ENCODE measurements at regions not wholly inside any gene's neighbourhood (a gene's known extent, or its start where the extent isn't known, plus 50 kb on each side); places are given as distances from the start of the nearest gene placed in this dataset.
"Not testable (repeated sequence)": the region's sequence is repeated elsewhere in the genome, so short reads cannot be mapped to it uniquely, and the experiment has no call there.

GRCh38 chr14:30373053-30373452 is 185.9 kb upstream of the G2E3 start:
- no peak for DNase-seq (ENCODE audit: low read depth)

GRCh38 chr14:30373526-30373925 is 185.4 kb upstream of the G2E3 start:
- no peak for DNase-seq (ENCODE audit: low read depth)

GRCh38 chr14:30375296-30375892 is 183.6 kb upstream of the G2E3 start:
- DNase-seq (ENCODE audit: low read depth): peak; percentile 41

DNA sequence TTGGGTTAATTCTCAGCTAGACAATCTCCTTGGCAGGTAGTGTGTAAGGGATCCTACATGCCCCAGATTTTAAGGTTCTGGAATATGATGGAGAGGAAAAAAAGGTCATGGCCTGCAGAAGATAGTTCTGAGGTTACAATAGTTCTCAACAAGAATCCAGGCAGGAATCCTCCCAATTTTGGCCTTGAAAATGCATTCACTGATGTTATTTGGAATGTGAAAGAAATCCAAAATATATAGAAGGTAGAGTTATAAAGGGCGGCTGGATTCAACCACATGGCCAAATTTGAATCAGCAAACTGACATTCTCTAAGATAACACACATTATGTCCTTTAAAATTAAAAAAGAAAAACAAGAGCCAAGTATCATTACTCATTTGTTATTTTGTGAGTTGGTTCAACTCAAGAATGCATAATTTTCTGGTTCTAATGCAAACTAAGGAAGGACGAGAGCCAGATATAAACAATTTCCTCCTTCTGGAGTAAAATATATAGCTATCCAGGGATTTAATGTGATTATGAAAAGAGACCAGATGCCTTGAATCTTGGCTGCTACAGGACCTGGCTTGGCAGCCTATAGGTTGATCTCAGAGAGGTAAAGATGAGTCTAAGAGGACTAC is 177.0 kb upstream of the G2E3 start:
- DNase-seq (ENCODE audit: low read depth): no peak

- DNase-seq (ENCODE audit: low read depth): no peak
Measured at GRCh38 chr14:30385925-30386324, 173.0 kb upstream of the G2E3 start.

- DNase-seq (ENCODE audit: low read depth): no peak
Measured at GRCh38 chr14:30387871-30388270, 171.1 kb upstream of the G2E3 start.

DNA sequence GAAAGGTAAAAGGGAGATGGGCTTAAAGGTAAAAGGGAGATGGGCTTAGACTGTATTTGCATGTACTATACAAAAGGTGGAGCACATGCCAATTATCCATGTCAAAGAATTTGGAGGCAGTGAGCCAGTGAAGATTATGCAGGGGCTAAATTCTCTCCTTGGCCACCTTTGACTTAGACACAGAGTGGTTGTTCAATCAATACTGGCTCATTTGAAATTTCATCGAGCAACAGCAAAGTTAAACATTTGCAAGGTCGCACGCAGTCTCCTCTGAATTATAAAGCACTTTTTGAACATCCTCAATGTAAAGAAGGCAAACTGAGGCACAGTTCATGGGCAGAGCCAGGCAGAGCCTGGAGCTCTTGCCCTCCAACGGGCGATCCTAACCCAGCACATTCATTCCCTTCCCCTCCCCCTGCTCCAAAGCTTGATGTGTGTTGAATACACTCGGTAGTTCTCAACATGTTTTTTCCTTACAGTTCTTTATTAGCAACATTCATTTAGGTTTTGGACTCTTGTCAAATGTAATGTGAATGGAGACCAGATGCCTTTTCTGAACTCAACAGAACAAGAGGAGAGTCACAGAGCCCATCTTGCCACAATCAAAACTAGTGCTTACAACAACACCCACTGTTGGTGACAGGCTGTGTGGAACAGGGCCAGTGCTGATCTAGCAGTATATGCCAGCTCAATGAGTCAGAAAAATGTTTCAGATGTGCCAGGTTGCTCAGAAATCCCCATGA is 169.7 kb upstream of the G2E3 start:
- DNase-seq (ENCODE audit: low read depth): no peak

GRCh38 chr14:30389877-30390385 is 169.0 kb upstream of the G2E3 start:
- no peak for DNase-seq (ENCODE audit: low read depth)

- no peak for DNase-seq (ENCODE audit: low read depth)
Measured at GRCh38 chr14:30395065-30395464, 163.9 kb upstream of the G2E3 start.

GRCh38 chr14:30402846-30403245 is 156.1 kb upstream of the G2E3 start:
- no peak for DNase-seq (ENCODE audit: low read depth)

DNA sequence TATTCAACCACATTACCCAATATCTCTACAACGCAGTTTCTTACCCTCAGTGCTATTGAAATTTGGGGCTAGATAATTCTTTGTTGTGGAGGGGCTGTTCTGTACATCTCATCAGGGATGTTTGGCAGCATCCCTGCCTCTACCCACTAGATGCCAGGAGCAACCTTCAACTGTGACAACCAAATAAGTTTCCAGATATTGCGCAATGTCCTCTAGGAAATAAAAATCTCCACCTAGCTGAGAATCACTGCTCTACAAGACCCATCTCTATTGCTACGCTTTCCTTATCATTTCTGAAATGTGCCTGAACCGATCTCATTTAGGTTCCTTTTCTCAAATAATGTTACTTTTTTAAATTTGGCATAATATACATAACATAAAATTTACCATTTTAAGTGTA is 155.2 kb upstream of the G2E3 start:
- DNase-seq (ENCODE audit: low read depth): no peak

- DNase-seq (ENCODE audit: low read depth): not testable (repeated sequence)
Measured at GRCh38 chr14:30409508-30410015, 149.4 kb upstream of the G2E3 start.

DNA sequence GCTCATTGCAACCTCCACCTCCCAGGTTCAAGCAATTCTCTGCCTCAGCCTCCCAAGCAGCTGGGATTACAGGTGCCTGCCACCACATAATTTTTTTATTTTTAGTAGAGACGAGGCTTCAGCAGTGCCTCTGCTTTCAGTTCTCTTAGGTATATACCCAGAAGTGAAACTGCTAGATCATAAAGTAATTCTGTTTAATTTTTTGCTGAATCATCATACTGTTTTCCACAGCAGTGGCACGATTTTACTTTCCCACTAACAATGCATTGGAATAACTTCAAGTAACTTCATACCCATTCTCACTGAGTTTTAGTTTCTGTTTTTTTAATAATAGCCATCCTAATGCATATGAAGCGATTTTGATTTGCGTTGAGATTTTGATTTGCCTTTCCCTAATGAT is 148.0 kb upstream of the G2E3 start:
- no peak for DNase-seq (ENCODE audit: low read depth)

GRCh38 chr14:30413184-30413583 is 145.8 kb upstream of the G2E3 start:
- DNase-seq (ENCODE audit: low read depth): not testable (repeated sequence)

- DNase-seq (ENCODE audit: low read depth): no peak
Measured at GRCh38 chr14:30417121-30417520, 141.8 kb upstream of the G2E3 start.

DNA sequence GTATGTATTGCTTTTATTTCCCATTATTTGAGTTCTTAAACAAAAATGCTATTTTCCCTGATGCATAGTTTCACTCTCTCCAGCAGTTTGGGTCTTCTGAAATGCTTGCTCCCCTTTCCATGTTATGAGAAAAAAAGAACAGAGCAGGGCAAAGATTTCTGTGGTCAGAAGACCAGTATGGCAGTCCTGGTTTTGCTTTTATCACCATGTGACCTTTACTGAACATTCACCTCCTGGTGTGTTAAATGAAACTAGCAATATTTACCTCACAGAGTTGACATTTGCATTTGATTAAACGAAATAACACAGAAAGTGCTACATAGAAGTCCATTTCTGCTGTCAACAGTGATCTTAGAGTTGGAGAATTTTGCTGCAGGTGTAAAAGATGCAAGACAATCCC is 141.0 kb upstream of the G2E3 start:
- no peak for DNase-seq (ENCODE audit: low read depth)

GRCh38 chr14:30419037-30419436 is 139.9 kb upstream of the G2E3 start:
- DNase-seq (ENCODE audit: low read depth): no peak

DNA sequence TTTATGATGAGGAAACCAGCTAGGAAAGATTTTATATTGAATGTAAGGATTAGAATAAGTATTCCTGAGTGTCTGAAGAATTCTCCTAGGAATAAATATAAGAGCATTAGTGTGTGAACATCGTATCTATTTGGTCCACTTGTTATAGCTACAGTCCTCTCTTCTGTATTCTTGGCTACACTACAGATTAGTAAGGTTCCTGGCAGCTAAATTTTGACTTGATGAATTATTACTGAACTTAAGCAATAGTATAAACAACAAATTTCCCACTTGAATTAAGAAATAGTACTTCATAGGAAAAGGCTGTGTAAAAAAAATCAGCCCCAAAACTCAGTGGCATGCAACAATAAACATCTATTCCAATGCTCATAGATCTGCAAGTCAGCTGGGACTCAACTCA is 138.4 kb upstream of the G2E3 start:
- DNase-seq (ENCODE audit: low read depth): no peak

GRCh38 chr14:30426463-30426862 is 132.5 kb upstream of the G2E3 start:
- no peak for DNase-seq (ENCODE audit: low read depth)

DNA sequence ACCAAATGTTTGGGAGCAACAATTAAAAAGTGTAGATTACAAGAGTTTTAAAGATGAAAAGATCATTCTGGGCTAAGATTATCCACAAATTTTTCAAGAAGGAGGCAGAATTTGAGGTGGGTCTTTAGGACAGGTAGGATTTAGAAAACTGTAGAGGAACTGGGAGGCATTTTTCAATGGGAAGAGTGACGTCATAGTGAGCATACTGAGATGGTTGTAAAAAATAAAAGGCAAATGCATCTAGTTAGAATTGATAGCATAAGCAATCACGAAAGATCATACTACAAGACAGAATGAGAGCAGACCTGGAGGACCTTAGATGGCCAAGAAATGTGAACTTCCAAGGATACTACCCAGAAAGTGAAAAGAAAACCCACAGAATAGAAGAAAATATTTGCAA is 131.6 kb upstream of the G2E3 start:
- no peak for DNase-seq (ENCODE audit: low read depth)

DNA sequence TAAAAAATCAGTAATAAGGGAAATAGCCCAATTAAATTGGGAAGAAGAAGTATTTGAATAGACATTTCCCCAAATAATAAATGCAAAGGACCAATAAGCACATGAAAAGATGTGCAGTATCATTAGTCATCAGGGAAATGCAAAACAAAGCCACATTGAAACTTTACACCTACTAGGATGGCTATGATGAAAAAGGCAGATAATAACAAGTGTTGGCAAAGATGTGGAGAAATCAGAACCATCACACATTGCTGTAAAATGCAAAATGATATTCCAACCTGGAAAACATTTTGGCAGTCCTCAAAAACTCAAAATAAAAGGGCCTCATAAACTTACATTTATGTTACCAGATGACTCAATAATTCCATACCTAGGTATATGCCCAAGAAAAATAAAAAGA is 131.1 kb upstream of the G2E3 start:
- DNase-seq (ENCODE audit: low read depth): no peak

DNA sequence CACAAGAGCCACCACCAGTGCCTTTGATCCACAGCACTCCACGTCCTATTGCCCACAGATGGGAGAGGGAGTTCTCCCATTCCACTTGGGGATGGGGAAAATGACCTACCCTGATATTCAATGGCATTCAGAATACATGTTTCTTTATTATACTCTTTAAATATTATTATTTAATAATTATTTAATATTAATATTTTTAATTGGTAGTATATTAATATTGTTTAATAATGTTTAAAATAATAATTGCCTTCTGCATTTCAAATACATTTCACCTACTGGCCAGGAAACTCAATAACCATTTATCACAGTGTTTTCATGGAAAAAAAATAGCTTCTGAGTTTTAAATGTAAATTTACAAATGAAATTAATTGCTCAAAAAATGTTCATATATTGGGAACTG is 127.4 kb upstream of the G2E3 start:
- DNase-seq (ENCODE audit: low read depth): no peak

- no peak for DNase-seq (ENCODE audit: low read depth)
Measured at GRCh38 chr14:30440961-30441360, 118.0 kb upstream of the G2E3 start.
